ENCODE measurements at regions not wholly inside any gene's neighbourhood (a gene's known extent, or its start where the extent isn't known, plus 50 kb on each side); places are given as distances from the start of the nearest gene placed in this dataset.

GRCh38 chr14:58785701-58786100, 147.9 kb downstream of the DACT1 start:
- no peak for TF ChIP-seq CTCF (IDR thresholded peaks at IDR 0.05)
- no peak for DNase-seq (ENCODE audit: extremely low spot score, unreplicated experiment)
- Mint-ChIP-seq H3K4me1 (ENCODE audit: unreplicated experiment) (peaks cover 31% of the 10 kb centered on the region), H3K4me3 (ENCODE audit: unreplicated experiment) (no peak overlapping the region), H3K27ac (ENCODE audit: unreplicated experiment) (peak overlapping the region; percentile 6), H3K9me3 (ENCODE audit: unreplicated experiment) (no peaks in the 10 kb centered on the region), H3K27me3 (ENCODE audit: unreplicated experiment) (peaks cover 17% of the 10 kb centered on the region), H3K36me3 (ENCODE audit: unreplicated experiment) (no peaks in the 10 kb centered on the region)

GRCh38 chr14:58787592-58787991, 149.8 kb downstream of the DACT1 start:
- TF ChIP-seq CTCF (IDR thresholded peaks at IDR 0.05): no peak

GRCh38 chr14:58788655-58789503, 151.1 kb downstream of the DACT1 start:
- no peaks in the 10 kb centered on the region for H3K36me3 Mint-ChIP-seq (ENCODE audit: unreplicated experiment)
- TF ChIP-seq CTCF (IDR thresholded peaks at IDR 0.05): no peak
- H3K27ac Mint-ChIP-seq (ENCODE audit: unreplicated experiment): no peak overlapping the region
- no peak for DNase-seq (ENCODE audit: extremely low spot score, unreplicated experiment)
- no peak overlapping the region for H3K4me3 Mint-ChIP-seq (ENCODE audit: unreplicated experiment)
- peaks cover 53% of the 10 kb centered on the region for H3K4me1 Mint-ChIP-seq (ENCODE audit: unreplicated experiment)
- peaks cover 17% of the 10 kb centered on the region for H3K27me3 Mint-ChIP-seq (ENCODE audit: unreplicated experiment)
- no peaks in the 10 kb centered on the region for H3K9me3 Mint-ChIP-seq (ENCODE audit: unreplicated experiment)

More at GRCh38 chr14:58787592-58787991, 149.8 kb downstream of the DACT1 start:
- Mint-ChIP-seq H3K9me3 (ENCODE audit: unreplicated experiment) (no peaks in the 10 kb centered on the region), H3K4me1 (ENCODE audit: unreplicated experiment) (peaks cover 43% of the 10 kb centered on the region), H3K36me3 (ENCODE audit: unreplicated experiment) (no peaks in the 10 kb centered on the region), H3K27ac (ENCODE audit: unreplicated experiment) (no peak overlapping the region), H3K27me3 (ENCODE audit: unreplicated experiment) (peaks cover 17% of the 10 kb centered on the region), H3K4me3 (ENCODE audit: unreplicated experiment) (no peak overlapping the region)
- no peak for DNase-seq (ENCODE audit: extremely low spot score, unreplicated experiment)

- Mint-ChIP-seq H3K27ac (ENCODE audit: unreplicated experiment) (no peak overlapping the region), H3K4me3 (ENCODE audit: unreplicated experiment) (no peak overlapping the region), H3K27me3 (ENCODE audit: unreplicated experiment) (peaks cover 17% of the 10 kb centered on the region), H3K4me1 (ENCODE audit: unreplicated experiment) (peaks cover 53% of the 10 kb centered on the region), H3K9me3 (ENCODE audit: unreplicated experiment) (no peaks in the 10 kb centered on the region), H3K36me3 (ENCODE audit: unreplicated experiment) (no peaks in the 10 kb centered on the region)
- no peak for DNase-seq (ENCODE audit: extremely low spot score, unreplicated experiment)
- TF ChIP-seq CTCF (IDR thresholded peaks at IDR 0.05): no peak
These were observed 152.0 kb downstream of the DACT1 start for GRCh38 chr14:58789736-58790135.

GRCh38 chr14:58792416-58792815, 154.7 kb downstream of the DACT1 start:
- Mint-ChIP-seq H3K4me3 (ENCODE audit: unreplicated experiment) (no peak overlapping the region), H3K36me3 (ENCODE audit: unreplicated experiment) (no peaks in the 10 kb centered on the region), H3K4me1 (ENCODE audit: unreplicated experiment) (peaks cover 50% of the 10 kb centered on the region), H3K27me3 (ENCODE audit: unreplicated experiment) (peaks cover 21% of the 10 kb centered on the region), H3K27ac (ENCODE audit: unreplicated experiment) (peak overlapping the region; percentile 34), H3K9me3 (ENCODE audit: unreplicated experiment) (no peaks in the 10 kb centered on the region)
- DNase-seq (ENCODE audit: extremely low spot score, unreplicated experiment): no peak
- TF ChIP-seq CTCF (IDR thresholded peaks at IDR 0.05): no peak

Measured in osteocyte (in vitro differentiated cells).